ENCODE measurements at regions not wholly inside any gene's neighbourhood (a gene's known extent, or its start where the extent isn't known, plus 50 kb on each side); places are given as distances from the start of the nearest gene placed in this dataset.

- DNase-seq = no peak
Measured at GRCh38 chr15:95095250-95095649, 863.9 kb downstream of the MCTP2 start.

GRCh38 chr15:95096651-95097050 lies 865.3 kb downstream of the MCTP2 start:
- DNase-seq = no peak

DNA sequence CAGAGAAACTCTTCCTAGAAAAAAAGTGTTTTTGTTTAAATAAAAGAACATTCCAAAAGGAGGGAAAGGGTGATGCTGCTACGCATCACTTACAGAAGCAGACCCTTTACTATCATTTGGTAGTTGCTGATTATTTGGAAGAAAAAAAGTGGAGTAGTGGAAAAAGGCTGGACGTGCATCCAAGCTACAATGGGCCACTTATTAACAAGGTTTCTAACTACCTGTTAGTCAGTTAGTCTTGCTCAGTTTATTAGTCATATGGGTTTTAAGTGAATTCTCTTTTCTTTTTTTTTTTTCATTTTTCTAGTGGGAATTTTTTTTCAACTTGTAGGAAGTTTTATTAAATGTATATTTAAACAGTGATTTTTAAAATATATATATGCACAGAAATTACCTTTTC lies 866.0 kb downstream of the MCTP2 start:
- no peak for DNase-seq

DNA sequence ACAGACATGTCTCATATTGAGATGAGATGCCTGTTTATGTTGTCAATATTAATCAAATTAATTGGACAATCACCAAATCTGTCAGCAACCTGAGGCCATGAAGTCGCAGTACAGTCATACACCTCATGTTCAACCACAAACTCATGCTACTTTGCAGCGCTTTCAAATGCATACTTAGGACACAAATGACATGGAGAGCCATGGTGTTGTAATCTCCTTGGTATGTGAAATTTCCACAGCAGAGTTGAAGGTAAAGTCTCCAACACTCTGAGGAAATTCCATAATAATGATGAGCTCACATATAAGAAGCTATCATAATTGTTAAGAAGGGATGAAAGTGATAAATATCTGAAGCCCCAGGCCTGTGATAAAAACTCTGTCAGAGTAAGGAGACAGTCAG lies 873.9 kb downstream of the MCTP2 start:
- DNase-seq = no peak

GRCh38 chr15:95106801-95107200 lies 875.4 kb downstream of the MCTP2 start:
- no peak for DNase-seq

DNA sequence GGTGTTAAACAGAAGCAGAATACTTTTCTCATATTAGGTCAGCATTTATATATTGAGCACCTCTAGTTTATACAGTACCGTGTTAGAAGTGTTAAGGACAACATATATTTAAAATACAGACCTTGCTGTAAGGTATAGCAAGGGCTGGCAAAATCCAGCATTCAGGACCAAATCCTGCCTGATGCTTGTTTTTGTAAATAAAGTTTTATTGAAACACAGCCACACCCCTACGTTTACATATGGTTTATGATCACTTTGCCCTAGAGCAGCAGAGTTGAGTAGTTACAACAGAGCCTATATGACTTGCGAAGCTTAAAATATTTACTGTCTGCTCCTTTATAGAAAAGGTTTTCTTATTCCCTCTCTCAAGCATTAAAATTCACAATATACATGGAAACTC lies 877.3 kb downstream of the MCTP2 start:
- no peak for DNase-seq

GRCh38 chr15:95111969-95112368 lies 880.6 kb downstream of the MCTP2 start:
- DNase-seq = no peak

GRCh38 chr15:95113041-95113440 lies 881.7 kb downstream of the MCTP2 start:
- no peak for DNase-seq

DNA sequence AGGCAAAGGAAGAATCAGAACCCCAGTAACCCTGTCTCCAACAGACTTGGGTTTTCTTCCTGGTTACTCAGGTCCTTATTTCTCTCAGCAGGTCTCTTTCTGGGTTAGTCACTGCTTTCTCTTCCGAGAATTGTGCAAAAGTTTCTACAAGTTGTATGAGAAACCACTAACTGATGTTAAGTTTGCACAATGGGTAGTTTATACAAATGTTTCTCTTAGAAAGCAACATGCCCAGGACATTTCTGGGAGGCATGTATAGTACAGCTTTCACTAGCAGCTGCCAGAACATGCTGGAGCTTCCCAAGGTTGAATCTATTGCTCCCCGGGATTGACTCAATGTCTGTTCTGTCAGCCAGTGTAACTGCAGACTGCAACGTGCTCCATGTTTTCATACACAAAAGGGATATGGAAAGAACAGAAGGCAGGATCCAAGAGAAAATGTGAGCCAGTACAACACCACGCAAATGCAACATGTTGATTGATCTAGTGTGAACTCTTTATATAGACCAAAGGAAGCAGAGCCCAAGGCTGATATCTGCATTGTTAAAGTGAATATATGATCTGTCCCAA lies 887.8 kb downstream of the MCTP2 start:
- no peak for DNase-seq

GRCh38 chr15:95120595-95120994 lies 889.2 kb downstream of the MCTP2 start:
- DNase-seq = no peak

- no peak for DNase-seq
Measured at GRCh38 chr15:95121191-95121590, 889.8 kb downstream of the MCTP2 start.

- DNase-seq = no peak
Measured at GRCh38 chr15:95125803-95126202, 894.4 kb downstream of the MCTP2 start.

DNA sequence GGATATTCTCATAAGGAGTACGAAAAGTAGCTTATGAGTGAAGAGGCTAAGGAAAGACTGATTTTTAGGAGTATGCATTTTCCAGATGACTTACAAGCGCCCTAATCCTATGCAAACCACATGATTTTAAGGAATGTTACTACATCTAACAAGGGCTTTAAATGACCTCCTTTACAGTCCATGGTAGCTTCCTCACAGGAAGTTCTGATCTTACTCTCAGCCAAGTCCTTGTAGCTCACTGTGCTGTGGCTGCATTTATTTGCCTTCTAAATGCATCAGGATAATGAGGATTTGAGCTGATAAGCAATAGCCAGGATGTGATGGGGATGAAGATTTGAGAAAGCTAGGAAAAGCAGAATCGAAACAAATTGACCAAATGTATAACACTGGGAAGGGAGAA lies 896.0 kb downstream of the MCTP2 start:
- no peak for DNase-seq

- peak; percentile 6 for DNase-seq
Measured at GRCh38 chr15:95129574-95129973, 898.2 kb downstream of the MCTP2 start.

DNA sequence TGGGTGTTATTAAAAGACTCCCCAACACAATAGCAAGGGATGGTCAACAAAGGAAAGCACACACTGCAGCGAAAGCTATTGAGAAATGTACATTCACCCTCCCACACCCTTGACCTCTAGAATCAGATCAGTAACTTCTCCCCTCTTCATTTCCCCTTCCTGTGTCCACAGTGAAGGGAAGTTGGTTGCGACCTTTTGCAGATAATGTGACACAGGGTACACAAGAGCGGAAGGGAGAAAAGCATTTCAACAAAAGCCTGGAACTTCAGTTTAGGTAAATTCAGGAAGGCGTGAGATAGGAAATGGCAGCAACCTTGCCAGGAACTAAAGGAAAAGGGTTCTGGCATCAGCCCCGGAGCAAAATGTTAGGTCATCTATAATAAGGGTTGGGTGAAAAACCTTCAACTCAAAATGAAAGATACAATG lies 899.8 kb downstream of the MCTP2 start:
- no peak for DNase-seq

- no peak for DNase-seq
Measured at GRCh38 chr15:95132774-95133173, 901.4 kb downstream of the MCTP2 start.

DNA sequence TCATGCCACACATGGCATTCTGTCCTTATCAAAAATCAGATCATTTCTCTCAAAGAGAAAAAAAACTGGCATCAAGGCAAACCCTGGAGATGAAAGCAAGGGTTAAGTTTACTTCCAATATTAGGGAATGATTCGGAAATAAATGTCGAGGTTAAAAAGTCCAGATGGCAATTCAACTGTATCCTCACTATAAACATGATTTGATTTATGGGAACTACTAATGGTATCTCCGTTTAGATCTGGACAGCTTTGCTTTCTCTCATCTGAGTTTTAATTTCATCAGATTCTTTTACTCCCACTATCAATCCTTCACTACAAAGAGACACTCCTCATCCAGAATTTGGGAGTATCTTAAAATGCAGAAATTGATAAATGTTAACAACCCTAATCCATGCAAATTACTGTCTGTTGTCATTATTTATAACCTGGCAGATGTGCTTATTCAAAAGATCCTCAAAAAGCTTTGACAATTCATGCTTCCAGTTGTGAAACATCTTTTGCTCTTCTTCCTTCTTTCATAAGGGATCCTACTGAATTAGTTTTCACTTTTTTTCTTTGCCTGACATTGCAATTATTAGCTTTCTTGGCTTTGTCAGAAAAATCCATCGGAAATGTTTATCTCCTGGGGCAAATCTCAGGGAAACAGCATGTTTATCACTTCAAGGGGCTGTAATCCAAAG lies 903.2 kb downstream of the MCTP2 start:
- no peak for DNase-seq

DNA sequence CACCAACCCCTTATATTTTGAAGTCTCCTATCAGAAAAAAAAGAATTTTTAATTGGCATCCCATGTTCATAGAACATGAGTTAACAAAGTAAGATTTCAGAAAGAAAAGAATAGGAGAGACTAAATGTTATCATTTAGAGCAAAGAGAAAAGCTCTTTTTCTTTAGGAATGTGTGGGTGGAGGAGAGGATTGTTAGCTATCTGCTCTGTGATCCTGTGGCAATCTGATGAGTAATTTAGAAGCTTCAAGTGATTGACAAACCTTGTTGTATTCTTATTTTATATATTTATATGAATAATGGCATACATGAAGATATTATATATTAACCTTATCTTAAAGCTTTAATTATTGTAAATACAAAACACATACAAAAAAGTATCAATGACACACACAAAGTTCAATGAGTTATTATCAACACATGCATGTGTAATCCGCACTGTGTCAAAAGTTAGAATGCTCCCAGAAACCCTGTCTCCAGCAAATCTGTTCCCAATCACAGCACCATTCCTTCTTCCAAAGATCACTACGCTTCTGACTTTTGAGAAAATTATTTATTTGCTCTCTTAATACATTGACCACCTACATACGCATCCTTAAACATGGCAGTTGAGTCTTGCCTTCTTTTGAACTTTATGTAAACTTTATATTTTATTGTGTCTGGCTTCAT lies 907.4 kb downstream of the MCTP2 start:
- DNase-seq = no peak

DNA sequence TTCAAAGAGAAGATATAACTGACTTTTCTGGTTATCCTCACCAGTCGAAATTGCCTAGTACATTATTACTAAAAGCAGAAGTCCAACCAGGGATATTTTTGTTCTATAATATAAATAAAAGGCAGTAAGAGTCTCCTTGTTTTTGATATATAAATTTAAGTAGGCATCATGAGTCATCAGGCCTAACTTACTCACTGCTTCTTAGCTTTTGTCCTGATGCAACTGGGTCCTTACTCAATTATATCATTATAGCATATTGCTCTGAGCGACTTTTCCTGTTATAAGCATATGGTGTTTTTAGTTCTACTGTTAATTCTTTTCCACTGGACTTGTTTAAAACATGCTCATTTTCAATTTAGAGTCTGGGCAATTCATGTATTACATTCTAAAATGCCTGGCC lies 910.1 kb downstream of the MCTP2 start:
- no peak for DNase-seq

GRCh38 chr15:95142531-95142930 lies 911.2 kb downstream of the MCTP2 start:
- DNase-seq = no peak

DNA sequence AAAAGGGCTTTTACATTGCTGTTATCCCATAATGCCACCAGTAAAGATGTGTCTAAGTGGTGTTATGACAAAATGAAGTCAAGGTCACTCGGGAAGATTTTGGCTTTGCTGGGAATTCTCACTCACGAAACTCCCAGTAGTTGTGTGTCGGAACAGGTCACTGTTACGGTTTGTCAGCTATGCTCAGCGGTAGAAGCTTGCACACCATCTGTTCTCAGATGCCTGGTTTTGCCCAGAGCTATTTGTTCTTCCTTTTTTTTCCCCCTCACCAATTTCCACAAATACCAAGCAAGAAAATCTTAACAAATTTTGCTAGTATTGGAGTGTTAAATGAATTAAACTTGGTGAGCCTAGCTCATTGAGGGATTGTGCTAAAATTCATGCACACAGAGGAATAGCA lies 915.1 kb downstream of the MCTP2 start:
- no peak for DNase-seq

- no peak for DNase-seq
Measured at GRCh38 chr15:95148183-95148582, 916.8 kb downstream of the MCTP2 start.

GRCh38 chr15:95149036-95149435 lies 917.7 kb downstream of the MCTP2 start:
- DNase-seq = no peak

- no peak for DNase-seq
Measured at GRCh38 chr15:95149771-95150170, 918.4 kb downstream of the MCTP2 start.

- no peak for DNase-seq
Measured at GRCh38 chr15:95150466-95150865, 919.1 kb downstream of the MCTP2 start.

Measured in inflammatory macrophage treated with lipopolysaccharide for 4 hours (primary cell).